HG03175 (cell line): ENCODE measurements at regions not wholly inside any gene's neighbourhood (a gene's known extent, or its start where the extent isn't known, plus 50 kb on each side); places are given as distances from the start of the nearest gene placed in this dataset.
"Not testable (repeated sequence)": the region's sequence is repeated elsewhere in the genome, so short reads cannot be mapped to it uniquely, and the experiment has no call there.

Source experiments
- ATAC-seq: cut with Tn5 transposase; IDR thresholded peaks from one replicate; pipeline ENCODE4 v1.9.1; 2021; ENCODE audit warnings: mild to moderate bottlenecking, moderate library complexity; ENCODE audit not compliant: unreplicated experiment

DNA sequence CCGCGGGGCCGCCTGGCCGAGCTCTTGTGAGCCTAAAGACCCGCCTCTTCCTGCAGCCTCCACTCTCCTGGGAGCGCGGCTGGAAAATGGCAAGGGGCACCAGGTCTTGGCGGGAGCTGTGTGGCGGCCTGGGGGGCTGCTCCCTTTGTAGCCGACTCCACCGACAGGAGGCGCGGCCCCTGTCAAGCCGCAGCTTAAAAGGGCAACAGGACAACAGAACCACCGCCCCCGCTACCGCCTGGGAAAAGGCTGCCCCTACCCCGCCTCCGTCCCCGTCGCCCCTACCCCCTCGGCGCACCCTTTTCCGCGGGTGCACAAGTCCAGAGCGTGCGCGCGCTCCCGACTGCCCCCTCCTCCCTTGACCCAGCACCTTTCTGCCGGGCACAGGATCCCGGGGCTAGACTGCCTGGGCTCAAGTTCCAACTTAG is 60.3 kb downstream of the GOLGA8K start:
- ATAC-seq, result not testable (repeated sequence)

DNA sequence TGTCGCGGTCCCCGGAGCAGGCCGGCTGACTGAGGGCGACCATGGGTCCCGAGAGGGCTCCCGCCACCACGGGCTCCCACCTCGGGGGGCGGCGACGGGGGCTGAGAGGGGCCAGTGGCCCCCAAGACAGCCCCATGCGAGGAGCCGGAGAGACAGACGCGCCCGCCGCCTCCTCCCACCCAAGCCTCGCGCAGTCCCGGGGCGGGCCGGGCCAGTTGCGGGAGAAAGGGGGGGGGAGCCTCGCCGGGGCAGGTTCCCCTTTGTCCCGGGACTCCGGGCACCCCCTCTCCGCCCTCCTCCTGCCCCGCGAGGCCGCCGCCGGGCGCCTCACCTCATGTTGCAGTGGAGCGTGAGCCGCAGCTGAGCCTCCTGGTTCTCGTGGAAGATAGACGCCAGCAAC is 60.8 kb downstream of the GOLGA8K start:
- ATAC-seq, result not testable (repeated sequence)

DNA sequence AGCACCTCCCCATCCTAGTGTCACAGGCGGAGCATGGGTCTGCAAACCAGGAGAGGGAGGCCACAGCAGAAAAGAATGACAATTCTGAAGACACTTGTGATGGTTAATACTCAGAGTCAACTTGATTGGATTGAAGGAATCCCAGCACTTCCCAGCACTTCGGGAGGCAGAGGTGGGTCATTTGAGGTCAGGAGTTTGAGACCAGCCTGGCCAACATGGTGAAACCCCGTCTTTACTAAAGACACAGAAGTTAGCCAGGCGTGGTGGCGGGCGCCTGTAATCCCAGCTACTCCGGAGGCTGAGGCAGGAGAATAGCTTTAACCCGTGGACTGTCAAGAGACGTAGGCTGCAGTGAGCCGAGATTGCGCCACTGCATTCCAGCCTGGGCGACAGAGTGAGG is 61.6 kb downstream of the GOLGA8K start:
- not testable (repeated sequence) for ATAC-seq

DNA sequence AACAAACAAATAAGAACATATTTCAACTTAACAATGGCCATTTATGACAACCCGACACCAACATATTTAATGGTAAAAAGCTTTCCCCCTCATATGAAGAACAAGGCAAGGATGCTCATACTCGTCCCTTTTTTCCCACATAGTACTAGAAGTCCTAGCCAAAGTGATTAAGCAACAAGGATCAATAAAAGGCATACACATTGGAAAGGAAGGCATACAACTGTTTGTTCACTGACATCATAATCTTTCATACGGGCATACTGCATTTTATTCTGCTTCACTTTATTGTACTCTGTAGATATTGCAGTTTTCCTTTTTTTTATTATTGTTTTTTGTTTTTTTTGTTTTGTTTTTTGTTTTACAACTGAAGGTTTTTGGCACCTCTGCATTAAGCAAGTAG is 66.3 kb downstream of the GOLGA8K start:
- not testable (repeated sequence) for ATAC-seq

- not testable (repeated sequence) for ATAC-seq
Measured at GRCh38 chr15:32323353-32323752, 79.7 kb downstream of the GOLGA8K start.

- not testable (repeated sequence) for ATAC-seq
Measured at GRCh38 chr15:32319247-32319646, 83.8 kb downstream of the GOLGA8K start.

DNA sequence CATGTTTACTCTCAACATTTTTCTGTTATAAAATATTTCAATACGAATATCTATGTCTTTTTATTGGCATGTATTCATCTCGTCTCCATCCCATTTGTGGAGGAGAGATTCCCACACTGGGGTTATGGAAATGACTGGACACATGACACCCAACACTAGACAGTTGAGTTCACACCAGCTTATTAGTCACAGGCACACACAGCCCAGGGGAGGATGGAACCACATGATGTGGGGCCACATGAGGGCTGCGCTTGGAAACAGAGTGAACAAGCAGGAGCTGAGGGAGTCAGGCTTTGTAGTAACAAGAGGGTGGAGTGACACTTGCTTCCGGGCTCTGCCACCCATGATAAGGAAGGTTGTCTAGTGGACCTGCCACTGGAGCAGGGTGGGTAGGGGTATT is 86.6 kb downstream of the GOLGA8K start:
- ATAC-seq, result not testable (repeated sequence)

GRCh38 chr15:32315079-32315939 is 87.8 kb downstream of the GOLGA8K start:
- ATAC-seq, result not testable (repeated sequence)

- not testable (repeated sequence) for ATAC-seq
Measured at GRCh38 chr15:32313446-32314209, 89.5 kb downstream of the GOLGA8K start.

DNA sequence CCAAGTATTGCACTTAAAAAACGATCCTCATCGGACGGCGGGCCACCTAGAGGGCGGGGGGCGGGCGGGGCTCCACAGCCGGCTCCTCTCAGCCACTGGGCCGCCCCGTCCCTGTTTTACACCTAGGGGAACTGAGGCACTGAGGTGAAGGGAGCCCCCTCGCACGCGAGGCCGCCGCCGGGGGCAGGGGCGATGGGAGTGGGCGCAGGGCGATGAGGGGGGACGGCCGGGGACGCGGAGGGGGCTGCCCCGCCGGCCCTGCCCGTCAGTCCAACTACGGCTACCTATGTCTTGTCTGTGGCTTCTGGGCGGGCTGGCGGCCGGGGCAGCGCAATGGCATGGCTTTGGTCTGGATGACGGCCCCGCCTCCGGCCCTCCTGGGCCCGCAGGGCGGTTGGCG is 90.4 kb downstream of the GOLGA8K start:
- not testable (repeated sequence) for ATAC-seq

DNA sequence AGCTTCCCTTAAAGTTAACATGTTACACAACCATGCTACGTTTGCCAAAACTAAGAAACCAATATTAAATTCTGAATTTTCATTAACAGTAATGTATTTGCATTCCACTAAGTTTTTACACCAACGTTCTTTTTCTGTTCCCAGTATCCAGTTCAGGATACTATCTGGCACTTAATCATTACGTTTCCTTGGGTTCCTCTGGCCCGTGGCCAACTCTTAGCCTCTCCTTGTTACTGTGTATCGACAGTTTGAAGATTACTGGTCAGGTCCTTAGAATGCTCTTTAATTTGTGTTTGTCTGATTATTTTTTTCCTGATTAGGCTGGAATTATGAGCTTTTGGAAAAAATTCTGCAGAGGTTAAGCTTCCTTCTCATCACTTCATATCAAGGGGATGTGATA is 95.5 kb downstream of the GOLGA8K start:
- not testable (repeated sequence) for ATAC-seq

DNA sequence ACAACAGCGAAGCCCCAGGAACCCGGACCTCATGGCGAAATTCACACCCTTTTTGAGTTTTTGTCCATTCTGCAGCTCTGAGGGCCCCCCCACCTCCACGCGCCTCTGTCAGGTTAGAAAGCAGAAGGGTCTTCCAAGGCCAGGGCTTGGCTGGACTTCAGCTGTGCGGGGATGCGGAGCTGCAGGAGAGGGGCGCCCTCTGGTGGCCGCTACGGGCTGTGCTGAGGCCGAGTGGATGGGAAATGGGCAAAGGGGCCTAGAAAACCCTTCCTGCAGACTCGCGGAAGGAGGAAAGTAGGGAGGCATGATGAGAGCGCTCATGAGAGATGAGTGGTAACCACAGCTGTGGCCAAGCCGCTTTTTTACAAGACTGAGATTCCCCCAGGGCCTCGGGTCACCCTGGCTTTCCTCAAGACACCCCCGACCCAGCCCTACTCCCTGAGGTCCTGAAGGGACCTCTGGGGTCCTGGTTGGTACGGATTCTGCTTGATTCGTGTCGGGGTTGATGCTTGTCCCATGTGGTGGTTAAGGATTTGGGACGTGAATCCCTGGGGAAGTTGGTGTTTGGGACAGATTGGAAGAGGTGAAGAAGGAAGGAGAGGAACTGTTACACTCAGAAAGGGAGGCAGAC is 126.8 kb downstream of the GOLGA8K start:
- ATAC-seq, result peak; percentile 64

- ATAC-seq, result not testable (repeated sequence)
Measured at GRCh38 chr15:32253958-32254357, 149.1 kb downstream of the GOLGA8K start.

DNA sequence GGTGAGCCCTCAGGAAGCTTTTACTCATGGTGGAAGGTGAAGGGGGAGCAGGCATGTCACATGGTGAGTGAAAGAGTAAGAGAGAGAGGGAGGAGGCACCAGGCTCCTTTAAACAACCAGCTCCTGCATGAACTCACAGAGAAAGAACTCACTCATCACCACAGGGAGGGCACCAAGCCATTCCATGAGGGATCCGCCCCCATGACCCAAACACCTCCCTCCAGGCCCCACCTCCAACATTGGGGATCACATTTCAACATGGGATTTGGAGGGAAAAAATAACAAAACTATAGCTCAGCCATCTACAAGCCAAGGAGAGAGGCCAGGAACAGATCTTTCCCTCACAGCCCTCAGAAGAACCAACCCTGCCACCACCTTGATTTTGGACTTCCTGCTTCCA is 153.9 kb downstream of the GOLGA8K start:
- ATAC-seq, result not testable (repeated sequence)

DNA sequence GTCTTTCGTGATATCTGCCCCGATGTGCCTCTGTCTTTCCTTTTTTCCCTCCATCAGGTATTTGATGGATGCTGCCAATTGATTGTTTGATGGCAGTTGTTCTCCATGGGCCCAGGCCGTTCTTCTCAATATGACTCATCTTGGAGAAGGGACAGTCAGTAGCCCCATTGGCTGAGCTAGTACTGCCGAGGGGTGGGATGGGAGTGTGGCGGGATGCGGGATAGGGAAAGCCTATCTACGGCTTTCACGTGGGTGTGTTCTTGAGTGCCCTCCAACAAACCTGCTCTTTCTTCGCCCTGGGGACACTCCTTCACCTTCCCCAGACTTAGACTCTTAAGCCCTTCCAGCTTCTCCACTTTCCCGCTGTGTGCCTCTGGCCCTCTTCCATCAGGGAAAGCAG is 159.4 kb downstream of the GOLGA8K start:
- not testable (repeated sequence) for ATAC-seq

- ATAC-seq, result not testable (repeated sequence)
Measured at GRCh38 chr15:32242780-32243528, 160.1 kb downstream of the GOLGA8K start.

DNA sequence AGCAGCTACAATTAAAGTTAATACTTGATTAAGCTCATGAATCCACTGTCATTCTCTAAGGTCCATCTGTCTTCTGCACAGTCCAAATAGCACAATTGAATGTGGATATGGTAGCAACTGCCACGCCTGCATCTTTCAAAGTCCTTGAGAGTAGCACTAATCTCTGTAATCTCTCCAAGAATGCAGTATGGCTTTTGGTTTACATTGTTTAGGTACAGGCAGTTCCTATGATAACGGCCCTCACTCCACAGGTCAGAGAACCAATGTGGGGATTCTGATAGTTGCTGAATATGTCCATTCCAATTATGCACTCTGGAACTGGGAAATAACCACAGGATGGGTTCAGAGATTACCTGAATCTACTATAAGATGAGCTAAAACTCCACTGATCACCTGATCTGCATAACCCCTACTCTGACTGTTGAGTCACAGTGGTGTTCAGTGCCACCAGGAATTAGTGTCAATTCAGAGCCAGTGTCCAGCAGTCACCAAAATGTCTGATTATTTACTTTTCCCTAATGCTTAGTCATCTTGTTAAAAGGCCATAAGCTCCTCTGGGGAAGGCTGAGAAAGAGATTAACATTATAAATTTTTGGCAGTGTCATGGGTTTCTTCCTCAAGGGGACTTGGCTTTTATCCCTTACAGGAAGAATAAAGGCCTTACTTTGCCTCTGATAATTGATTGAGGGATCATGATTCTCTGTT is 175.5 kb downstream of the GOLGA8K start:
- not testable (repeated sequence) for ATAC-seq

- no peak for ATAC-seq
Measured at GRCh38 chr15:32222716-32223115, 180.4 kb downstream of the GOLGA8K start.
